ENCODE measurements at regions not wholly inside any gene's neighbourhood (a gene's known extent, or its start where the extent isn't known, plus 50 kb on each side); places are given as distances from the start of the nearest gene placed in this dataset.

DNA sequence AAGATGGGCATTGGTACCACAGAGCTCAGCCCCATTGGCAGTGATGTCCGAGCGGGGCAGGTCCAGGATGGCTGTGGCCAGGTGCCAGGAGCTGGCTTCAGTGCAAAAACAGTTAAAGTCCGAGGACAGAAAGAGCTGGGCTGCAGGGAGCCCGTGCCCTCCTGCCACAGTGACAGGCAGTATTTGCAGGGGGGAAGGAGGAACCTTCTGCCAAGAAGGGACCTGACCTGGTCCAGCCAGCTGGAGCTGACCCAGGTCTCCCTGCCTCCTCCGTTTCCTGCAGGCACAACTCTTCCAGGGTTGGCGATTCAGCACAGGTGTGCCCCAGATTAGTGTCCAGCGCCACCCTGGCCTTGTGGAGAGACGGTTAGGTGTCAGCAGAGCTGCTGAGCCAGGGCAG lies 199.0 kb downstream of the ENGASE start:
- no peak for DNase-seq

GRCh38 chr17:79272666-79273219 lies 198.1 kb downstream of the ENGASE start:
- DNase-seq: no peak

- DNase-seq: no peak
Measured at GRCh38 chr17:79272220-79272619, 197.6 kb downstream of the ENGASE start.

- no peak for DNase-seq
Measured at GRCh38 chr17:79269620-79270019, 195.0 kb downstream of the ENGASE start.

DNA sequence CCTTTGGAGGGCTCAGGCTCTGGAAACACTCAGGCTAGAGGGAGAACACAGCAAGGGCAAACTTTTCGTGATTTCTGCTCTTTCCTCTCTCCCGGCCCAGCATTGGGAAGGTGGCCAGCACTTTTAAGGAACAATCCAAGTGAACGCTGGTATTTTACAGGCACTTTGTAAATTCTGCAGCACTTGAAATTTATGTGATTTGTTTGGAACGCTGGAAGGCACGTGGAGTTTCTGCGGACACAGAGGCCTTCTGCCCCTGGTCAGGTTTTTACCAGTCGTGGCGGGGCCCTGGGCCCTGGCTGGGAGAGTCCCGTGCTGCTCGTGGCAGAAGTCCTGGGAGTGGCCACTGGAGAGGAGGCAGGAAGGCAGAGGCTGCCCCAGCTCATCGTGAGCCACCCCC lies 188.6 kb downstream of the ENGASE start:
- DNase-seq: no peak

GRCh38 chr17:79262624-79263023 lies 188.0 kb downstream of the ENGASE start:
- DNase-seq: no peak

- DNase-seq: no peak
Measured at GRCh38 chr17:79261355-79262072, 186.9 kb downstream of the ENGASE start.

GRCh38 chr17:79258843-79259242 lies 184.2 kb downstream of the ENGASE start:
- DNase-seq: no peak

DNA sequence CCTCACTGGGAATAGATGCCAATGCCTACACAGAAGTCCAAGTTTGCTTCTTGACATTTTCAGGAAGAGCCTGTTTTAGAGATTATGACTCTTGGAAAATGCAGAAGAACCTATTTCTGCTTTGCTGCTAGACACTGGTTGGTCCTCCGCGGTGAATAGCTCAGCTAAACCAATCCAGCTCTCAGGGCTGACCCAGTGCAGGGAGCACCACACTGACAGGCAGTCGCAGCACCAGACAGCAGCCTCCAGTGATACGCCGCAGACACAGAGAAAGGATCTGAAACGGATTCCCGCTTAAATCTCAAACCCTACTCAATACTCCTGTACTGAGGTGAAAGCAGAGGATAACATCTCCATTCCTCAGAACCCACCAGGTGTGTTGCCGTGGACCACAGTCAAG lies 183.4 kb downstream of the ENGASE start:
- DNase-seq: no peak

- DNase-seq: peak; percentile 25
Measured at GRCh38 chr17:79255926-79256585, 181.4 kb downstream of the ENGASE start.

DNA sequence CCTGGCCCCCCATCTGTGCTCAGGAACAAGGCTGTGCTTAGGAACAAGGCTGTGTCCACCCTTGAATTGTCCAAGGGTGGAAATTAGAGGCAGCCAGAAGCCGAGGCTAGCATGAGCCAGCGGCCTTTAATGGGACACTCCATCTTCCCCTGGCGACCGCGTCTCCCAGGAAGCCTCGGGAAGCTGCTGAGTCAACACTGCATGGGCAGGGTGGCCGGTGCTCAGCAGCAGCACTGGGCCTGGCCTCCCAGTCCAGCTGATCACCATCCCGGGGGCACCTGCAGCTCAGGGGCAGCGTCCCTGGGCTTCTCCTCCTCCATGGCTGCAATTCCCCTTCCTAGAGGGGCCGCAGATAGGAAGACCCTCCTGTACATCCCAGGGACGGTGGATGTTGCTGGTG lies 180.8 kb downstream of the ENGASE start:
- no peak for DNase-seq

- DNase-seq: no peak
Measured at GRCh38 chr17:79255046-79255445, 180.4 kb downstream of the ENGASE start.

DNA sequence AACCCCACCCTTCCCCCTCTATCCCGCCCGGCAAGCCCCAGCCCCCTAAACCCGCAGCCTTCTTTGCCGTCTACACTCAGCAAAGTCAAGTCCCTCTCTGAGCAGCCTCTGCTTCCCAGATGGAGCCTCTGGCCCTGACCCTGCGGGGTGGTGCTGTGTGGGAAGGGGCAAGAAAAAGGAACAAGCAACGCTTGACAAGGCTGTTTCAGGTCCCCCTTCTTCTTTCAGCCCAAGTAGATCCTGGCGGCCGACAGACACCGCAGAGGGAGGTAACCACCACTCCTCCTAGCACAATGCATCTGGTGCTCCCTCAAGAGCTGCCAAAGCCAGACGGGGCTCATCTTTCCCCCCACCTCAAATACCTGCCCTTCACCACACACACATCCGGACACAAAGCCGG lies 178.3 kb downstream of the ENGASE start:
- no peak for DNase-seq

DNA sequence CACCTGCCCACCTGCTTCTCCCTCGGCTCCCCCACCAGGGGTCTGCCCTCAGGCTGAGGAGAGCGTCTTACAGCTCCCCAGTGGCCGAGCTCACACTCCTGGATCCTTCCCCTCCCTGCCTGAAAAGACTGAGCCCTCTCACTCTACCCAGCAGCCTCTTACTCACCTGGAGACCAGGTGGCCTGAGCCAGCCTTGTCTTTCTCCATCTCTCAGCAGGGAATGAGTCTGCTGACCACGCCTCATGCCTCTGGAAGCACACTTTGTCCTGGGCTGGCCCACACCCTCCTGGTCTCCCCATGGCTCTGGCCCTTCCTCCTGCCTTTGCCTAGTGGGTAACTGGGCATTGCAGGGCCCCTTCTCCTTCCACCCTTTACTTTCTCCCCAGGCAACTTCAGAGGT lies 177.2 kb downstream of the ENGASE start:
- no peak for DNase-seq

- DNase-seq: peak; percentile 31
Measured at GRCh38 chr17:79249929-79250521, 175.4 kb downstream of the ENGASE start.

GRCh38 chr17:79248843-79249493 lies 174.3 kb downstream of the ENGASE start:
- no peak for DNase-seq

- no peak for DNase-seq
Measured at GRCh38 chr17:79246225-79247190, 171.9 kb downstream of the ENGASE start.

DNA sequence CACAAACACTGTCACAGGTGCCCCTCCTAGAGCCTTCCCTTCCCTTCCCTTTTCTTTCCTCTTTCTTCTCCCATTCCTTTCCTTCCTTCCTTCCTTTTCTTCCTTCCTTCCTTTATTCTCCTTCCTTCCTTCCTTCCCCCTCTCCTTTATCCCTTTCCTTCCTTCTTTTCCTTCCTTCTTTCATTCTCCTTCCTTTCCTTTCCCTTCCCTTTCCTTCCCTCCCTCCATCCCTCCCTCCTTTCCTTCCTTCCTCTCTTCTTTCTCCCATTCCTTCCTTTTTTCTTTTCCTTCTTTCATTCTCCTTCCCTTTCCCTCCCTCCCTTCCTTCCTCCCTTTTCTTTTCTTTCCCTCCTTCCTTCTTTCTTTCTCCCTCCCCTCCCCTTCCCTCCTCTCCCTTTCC lies 170.0 kb downstream of the ENGASE start:
- no peak for DNase-seq

DNA sequence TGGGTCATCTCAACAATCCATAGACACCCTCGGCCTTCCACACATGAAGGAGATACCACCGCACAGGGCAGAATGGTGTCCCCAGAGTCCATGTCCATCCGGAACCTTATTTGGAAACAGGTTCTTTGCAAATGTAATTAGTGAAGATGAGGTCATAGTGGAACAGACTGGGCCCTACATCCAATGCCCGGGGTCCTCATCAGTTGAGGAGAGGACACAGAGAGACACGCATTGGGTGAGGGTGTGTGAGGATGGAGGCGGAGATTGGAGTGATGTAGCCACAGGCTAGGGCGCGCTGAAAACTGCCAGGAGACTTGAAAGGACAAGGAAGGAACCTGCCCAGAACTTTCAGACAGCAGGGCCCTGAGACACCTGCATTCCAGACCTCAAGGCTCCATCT lies 169.4 kb downstream of the ENGASE start:
- no peak for DNase-seq

GRCh38 chr17:79243603-79243990 lies 169.0 kb downstream of the ENGASE start:
- DNase-seq: no peak

DNA sequence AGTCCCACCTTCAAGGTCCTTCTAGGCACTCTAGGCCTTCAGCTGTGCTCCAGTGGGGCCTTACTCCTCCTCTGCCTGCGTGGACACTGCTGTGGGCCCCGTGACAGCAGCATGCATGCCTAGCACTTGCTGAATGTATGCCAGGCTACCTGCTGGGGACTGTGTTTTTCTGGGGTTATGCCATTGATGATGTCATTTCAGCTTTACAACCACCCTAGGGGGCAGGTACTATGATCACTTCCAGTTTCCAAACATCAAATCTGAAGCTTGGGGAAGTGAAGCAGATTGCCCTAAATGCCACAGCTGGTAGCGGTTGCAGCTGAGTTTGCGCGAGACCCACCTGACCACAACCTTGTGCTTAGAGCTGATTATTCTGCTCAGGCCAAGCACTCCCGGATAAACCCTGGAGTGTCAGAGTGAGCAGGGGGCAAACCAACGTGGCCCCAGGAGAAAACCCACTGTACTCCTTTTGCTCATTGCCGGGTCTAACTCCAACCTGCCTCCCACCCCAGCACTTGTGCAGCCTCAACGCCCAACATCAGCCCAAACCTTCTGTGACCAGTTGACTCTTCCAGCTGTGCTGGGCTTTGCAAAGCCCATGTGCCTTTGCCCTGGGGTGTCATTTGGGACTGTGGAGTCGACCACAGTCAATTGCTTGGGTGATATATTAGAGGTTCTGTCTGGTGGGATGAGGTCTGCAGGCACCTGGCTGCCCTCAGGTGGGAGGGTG lies 168.4 kb downstream of the ENGASE start:
- no peak for DNase-seq

- no peak for DNase-seq
Measured at GRCh38 chr17:79242393-79242792, 167.8 kb downstream of the ENGASE start.
